Right lobe of liver (tissue), 6 donors: ENCODE measurements at regions not wholly inside any gene's neighbourhood (a gene's known extent, or its start where the extent isn't known, plus 50 kb on each side); places are given as distances from the start of the nearest gene placed in this dataset.
A peak's percentile ranks its signal among the peaks of the same experiment; 100 is the strongest.

Experiments
- ATAC-seq, 4 donors: fragments of 200-7000 bp; cut with Tn5 transposase; one replicate each; pipeline ENCODE4 v1.9.1; 2020; ENCODE audit warnings: mild to moderate bottlenecking in 4 of 4, moderate library complexity in 4 of 4
- DNase-seq, 3 donors: peaks; one replicate each; pipeline ENCODE4 v3.0.0-alpha.2; 2020
- H3K27ac ChIP-seq, 3 donors: fragments of 200-600 bp; one replicate each; pipeline ENCODE4 v1.8.0; 2022
- H3K27me3 ChIP-seq, 2 donors: fragments of 200-600 bp; one replicate each; pipeline ENCODE4 v1.8.0; 2022
- H3K36me3 ChIP-seq, 4 donors: fragments of 200-600 bp; sonication (generic) in 1 of 4; one replicate each; pipeline versions ENCODE4 v1.5.1 to v1.8.0; 2017 to 2022; ENCODE audit warnings: control low read depth in 1 of 4
- H3K4me1 ChIP-seq, 4 donors: fragments of 200-600 bp; sonication (generic) in 1 of 4; one replicate each; pipeline versions ENCODE4 v1.5.1 to v1.8.0; 2017 to 2022; ENCODE audit warnings: control low read depth in 1 of 4
- H3K4me3 ChIP-seq, 3 donors: fragments of 200-600 bp; one replicate each; pipeline ENCODE4 v1.8.0; 2022
- H3K9me3 ChIP-seq, 4 donors: fragments of 200-600 bp; sonication (generic) in 1 of 4; one replicate each; pipeline versions ENCODE4 v1.5.1 to v1.8.0; 2017 to 2022; ENCODE audit warnings: control low read depth in 1 of 4
- POLR2A ChIP-seq: fragments of 450-650 bp; IDR thresholded peaks from one replicate; pipeline ENCODE4 v1.6.1; 2017; ENCODE audit warnings: antibody characterized with exemption, mild to moderate bottlenecking
- WGBS: methylation state at CpG from one replicate; pipeline ENCODE4 v1.1.6; 2018; ENCODE audit warnings: low coverage, low lambda C conversion rate; ENCODE audit not compliant: insufficient coverage; ENCODE audit errors: missing lambda C conversion rate; 5-methylcytosine and 5-hydroxymethylcytosine counted together
- intact Hi-C, 2 donors: fragments of 100-400 bp; cut with DNase I; formaldehyde crosslinking; loops; one replicate each; pipeline versions ENCODE4 v1.11.2 to v1.14.1; 2022
- TF ChIP-seq, protein P1 (sequence below), 4 donors: fragments of 200-600 bp in 3 of 4; fragments of 450-650 bp in 1 of 4; IDR thresholded peaks; one replicate each; pipeline versions ENCODE4 v1.5.1 to v1.8.0; 2016 to 2022; ENCODE audit warnings: antibody characterized with exemption in 4 of 4, mild to moderate bottlenecking in 2 of 4
- donor health status: DM: no; HTN: yes; CAD: no.
- donor health status: DM: no; HTN: no; CAD: no.
- donor health status: DM: no; HTN: no; CAD: no.
- donor health status: DM: no; HTN: yes; CAD: no.
- donor health status: DM: no; HTN: yes; CAD: no.

DNA sequence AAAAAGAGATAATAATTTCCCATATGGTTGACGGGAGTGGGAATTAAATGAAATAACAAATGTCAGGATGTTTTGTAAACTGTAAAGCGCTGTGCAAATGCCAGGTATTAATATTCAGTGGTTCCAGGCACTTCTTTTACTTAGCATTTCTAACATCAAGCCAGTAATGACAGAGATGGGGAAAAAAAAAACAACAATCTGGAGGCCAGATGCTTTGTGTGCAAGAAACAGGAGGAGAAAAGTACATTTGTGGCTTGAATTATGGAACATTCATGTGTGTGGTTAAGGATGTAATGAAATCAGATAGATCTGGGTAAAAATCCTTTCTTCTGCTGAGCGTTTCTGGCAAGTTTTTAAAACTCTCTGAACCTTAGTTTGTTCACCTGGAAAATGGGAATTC lies 509.6 kb downstream of the FUT8 start:
- no peak overlapping the region for H3K4me3 ChIP-seq
- no peaks in the 10 kb centered on the region for H3K27me3 ChIP-seq
- 51% methylated on average over 3 of the region's 3 CpGs for WGBS
- intact Hi-C loops: no loop called here
- TF ChIP-seq, protein P1, sequence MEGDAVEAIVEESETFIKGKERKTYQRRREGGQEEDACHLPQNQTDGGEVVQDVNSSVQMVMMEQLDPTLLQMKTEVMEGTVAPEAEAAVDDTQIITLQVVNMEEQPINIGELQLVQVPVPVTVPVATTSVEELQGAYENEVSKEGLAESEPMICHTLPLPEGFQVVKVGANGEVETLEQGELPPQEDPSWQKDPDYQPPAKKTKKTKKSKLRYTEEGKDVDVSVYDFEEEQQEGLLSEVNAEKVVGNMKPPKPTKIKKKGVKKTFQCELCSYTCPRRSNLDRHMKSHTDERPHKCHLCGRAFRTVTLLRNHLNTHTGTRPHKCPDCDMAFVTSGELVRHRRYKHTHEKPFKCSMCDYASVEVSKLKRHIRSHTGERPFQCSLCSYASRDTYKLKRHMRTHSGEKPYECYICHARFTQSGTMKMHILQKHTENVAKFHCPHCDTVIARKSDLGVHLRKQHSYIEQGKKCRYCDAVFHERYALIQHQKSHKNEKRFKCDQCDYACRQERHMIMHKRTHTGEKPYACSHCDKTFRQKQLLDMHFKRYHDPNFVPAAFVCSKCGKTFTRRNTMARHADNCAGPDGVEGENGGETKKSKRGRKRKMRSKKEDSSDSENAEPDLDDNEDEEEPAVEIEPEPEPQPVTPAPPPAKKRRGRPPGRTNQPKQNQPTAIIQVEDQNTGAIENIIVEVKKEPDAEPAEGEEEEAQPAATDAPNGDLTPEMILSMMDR (IDR thresholded peaks at IDR 0.05): no peak
- TF ChIP-seq POLR2A: no peak
- DNase-seq: no peak
- H3K9me3 ChIP-seq: no peaks in the 10 kb centered on the region
- no peak for ATAC-seq
- no peaks in the 10 kb centered on the region for H3K4me1 ChIP-seq
- no peaks in the 10 kb centered on the region for H3K36me3 ChIP-seq
- H3K27ac ChIP-seq: no peak overlapping the region

DNA sequence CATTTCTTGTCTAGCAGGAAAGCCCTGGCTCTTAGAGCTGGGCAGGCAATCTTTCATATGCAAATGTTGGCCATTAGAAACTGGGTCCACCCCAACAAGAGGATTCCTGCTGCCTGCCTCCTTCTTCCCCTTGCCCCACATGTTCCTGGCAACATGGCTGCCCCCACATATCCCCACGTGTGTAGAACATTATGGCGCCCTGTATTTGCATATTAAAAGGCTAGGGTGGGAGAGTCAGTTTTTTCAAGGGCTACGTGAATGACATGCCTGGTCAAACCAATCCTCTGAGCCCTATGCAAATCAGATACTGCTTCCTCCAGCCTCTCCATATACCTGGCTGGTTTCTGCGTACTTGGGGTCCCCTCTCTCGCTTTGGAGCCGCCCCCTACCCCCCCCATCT lies 514.0 kb downstream of the FUT8 start:
- Histone ChIP-seq H3K27me3 (no peaks in the 10 kb centered on the region), H3K36me3 (no peaks in the 10 kb centered on the region), H3K9me3 (no peaks in the 10 kb centered on the region), H3K4me3 (no peak overlapping the region), H3K27ac (no peak overlapping the region), H3K4me1 (no peaks in the 10 kb centered on the region)
- DNase-seq (no peak), ATAC-seq (no peak)
- 55% methylated on average over 6 of the region's 6 CpGs for WGBS
- intact Hi-C loops: no loop called here
- TF ChIP-seq, protein P1 (IDR thresholded peaks at IDR 0.05): no peak
- no peak for TF ChIP-seq POLR2A

DNA sequence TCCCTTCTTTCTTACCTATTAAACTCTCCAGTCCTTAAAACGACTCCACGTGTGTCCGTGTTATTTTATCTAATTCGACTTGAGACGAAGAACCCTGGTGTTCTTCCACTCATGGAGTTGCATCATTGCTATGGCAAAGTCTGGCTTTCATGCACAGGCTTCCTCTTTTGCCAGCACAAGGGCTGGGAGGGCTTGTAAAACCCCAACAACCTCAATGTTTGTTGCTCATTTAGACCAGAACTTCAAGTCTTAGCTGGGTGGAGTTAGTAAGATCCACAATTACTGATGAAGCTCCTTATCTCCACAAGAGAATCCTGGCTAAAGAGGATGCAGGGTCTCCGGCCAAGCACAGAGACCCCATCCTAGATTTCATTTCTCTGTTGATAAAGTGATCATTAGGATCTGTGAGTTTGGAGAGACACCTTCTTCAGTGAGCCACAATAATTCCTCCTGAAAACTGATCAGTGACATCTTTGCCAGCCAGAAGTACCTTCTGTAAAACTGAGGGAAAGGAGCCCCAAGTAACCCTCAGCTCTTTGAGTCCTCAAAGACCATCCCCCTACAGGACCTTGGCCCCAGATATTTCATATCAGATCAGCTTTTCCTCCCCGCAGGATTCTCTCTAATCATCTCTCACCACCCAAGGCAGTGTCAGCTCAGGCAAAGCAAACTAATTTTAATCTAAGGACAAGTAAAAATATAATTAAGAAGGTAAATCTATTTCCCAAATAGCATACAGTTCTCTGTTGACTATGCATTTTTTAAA lies 514.6 kb downstream of the FUT8 start:
- Histone ChIP-seq H3K36me3 (no peaks in the 10 kb centered on the region), H3K9me3 (no peaks in the 10 kb centered on the region), H3K27ac (no peak overlapping the region), H3K4me1 (no peaks in the 10 kb centered on the region), H3K27me3 (no peaks in the 10 kb centered on the region), H3K4me3 (no peak overlapping the region)
- intact Hi-C loops: no loop called here
- TF ChIP-seq, protein P1 (IDR thresholded peaks at IDR 0.05): no peak
- TF ChIP-seq POLR2A: no peak
- no peak for DNase-seq
- 49% methylated on average over 7 of the region's 7 CpGs for WGBS
- no peak for ATAC-seq

- Histone ChIP-seq H3K4me1 (no peaks in the 10 kb centered on the region), H3K36me3 (no peaks in the 10 kb centered on the region), H3K9me3 (no peaks in the 10 kb centered on the region), H3K27me3 (no peaks in the 10 kb centered on the region), H3K4me3 (no peak overlapping the region), H3K27ac (no peak overlapping the region)
- TF ChIP-seq, protein P1 (IDR thresholded peaks at IDR 0.05): no peak
- TF ChIP-seq POLR2A: no peak
- DNase-seq (peak in 1 of 3 donors; percentile 22), ATAC-seq (peak in 2 of 4 donors; percentile 42 to 50)
- intact Hi-C loops: no loop called here
- WGBS: 10% methylated on average over 8 of the region's 9 CpGs
These were observed 515.4 kb downstream of the FUT8 start for GRCh38 chr14:65927931-65928356.
